Type B pancreatic cell (in vitro differentiated cells): ENCODE measurements at regions not wholly inside any gene's neighbourhood (a gene's known extent, or its start where the extent isn't known, plus 50 kb on each side); places are given as distances from the start of the nearest gene placed in this dataset.
"Not testable (repeated sequence)": the region's sequence is repeated elsewhere in the genome, so short reads cannot be mapped to it uniquely, and the experiment has no call there.

Source experiments
- DNase-seq: peaks from one replicate; pipeline ENCODE4 v3.0.0; 2021; ENCODE audit warnings: mixed read lengths; ENCODE audit not compliant: unreplicated experiment; ENCODE audit errors: extremely low spot score
- H3K27ac Mint-ChIP-seq: 2 replicates; pipeline ENCODE4 v1.8.0; 2021; ENCODE audit warnings: mild to moderate bottlenecking, mixed read lengths
- H3K27me3 Mint-ChIP-seq: 2 replicates; pipeline ENCODE4 v1.8.0; 2021; ENCODE audit warnings: mixed read lengths
- H3K36me3 Mint-ChIP-seq: 2 replicates; pipeline ENCODE4 v1.8.0; 2021; ENCODE audit warnings: mixed read lengths
- H3K4me1 Mint-ChIP-seq: one replicate; pipeline ENCODE4 v1.8.0; 2021; ENCODE audit warnings: mixed read lengths; ENCODE audit not compliant: unreplicated experiment
- H3K4me3 Mint-ChIP-seq: 2 replicates; pipeline ENCODE4 v1.8.0; 2021; ENCODE audit warnings: mild to moderate bottlenecking, mixed read lengths
- H3K9me3 Mint-ChIP-seq: 2 replicates; pipeline ENCODE4 v1.8.0; 2021; ENCODE audit warnings: mixed read lengths
- TF ChIP-seq, protein P1 (sequence below): fragments of 200-600 bp; sonication (generic); conservative IDR thresholded peaks from 2 replicates; pipeline ENCODE4 v1.5.0; 2021; ENCODE audit warnings: antibody characterized with exemption, mild to moderate bottlenecking

DNA sequence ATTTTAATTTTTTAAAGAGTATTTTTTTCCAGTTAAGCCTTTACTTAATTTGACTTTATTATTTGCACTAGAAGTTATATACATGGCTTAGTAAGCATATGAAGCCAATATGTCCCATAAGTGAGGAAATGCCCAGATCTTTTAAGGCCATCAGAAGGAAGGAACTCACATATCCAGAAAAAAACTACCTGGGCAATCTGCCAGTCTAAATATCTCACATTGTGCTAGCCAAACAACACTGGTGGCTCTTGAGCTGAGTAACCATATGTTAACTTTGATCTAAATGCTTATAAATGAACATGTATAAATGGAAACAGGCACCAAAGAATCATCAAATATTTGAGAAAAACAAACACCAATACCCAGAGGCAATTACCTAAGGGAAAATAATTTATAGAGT lies 138.6 kb upstream of the APOOL start:
- TF ChIP-seq, protein P1, sequence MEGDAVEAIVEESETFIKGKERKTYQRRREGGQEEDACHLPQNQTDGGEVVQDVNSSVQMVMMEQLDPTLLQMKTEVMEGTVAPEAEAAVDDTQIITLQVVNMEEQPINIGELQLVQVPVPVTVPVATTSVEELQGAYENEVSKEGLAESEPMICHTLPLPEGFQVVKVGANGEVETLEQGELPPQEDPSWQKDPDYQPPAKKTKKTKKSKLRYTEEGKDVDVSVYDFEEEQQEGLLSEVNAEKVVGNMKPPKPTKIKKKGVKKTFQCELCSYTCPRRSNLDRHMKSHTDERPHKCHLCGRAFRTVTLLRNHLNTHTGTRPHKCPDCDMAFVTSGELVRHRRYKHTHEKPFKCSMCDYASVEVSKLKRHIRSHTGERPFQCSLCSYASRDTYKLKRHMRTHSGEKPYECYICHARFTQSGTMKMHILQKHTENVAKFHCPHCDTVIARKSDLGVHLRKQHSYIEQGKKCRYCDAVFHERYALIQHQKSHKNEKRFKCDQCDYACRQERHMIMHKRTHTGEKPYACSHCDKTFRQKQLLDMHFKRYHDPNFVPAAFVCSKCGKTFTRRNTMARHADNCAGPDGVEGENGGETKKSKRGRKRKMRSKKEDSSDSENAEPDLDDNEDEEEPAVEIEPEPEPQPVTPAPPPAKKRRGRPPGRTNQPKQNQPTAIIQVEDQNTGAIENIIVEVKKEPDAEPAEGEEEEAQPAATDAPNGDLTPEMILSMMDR, result no peak
- Mint-ChIP-seq H3K27ac (no peak overlapping the region), H3K9me3 (no peaks in the 10 kb centered on the region), H3K36me3 (no peaks in the 10 kb centered on the region), H3K4me3 (no peak overlapping the region), H3K4me1 (no peaks in the 10 kb centered on the region), H3K27me3 (no peaks in the 10 kb centered on the region)
- DNase-seq, result no peak

DNA sequence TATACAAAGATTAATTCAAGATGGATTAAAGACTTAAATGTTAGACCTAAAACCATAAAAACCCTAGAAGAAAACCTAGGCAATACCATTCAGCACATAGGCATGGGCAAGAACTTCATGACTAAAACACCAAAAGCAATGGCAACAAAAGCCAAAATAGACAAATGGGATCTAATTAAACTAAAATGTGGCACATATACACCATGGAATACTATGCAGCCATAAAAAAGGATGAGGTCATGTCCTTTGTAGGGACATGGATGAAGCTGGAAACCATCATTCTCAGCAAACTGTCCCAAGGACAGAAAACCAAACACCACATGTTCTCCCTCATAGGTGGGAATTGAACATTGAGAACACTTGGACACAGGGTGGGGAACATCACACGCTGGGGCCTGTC lies 133.4 kb upstream of the APOOL start:
- H3K4me3 Mint-ChIP-seq, H3K36me3 Mint-ChIP-seq, H3K4me1 Mint-ChIP-seq, H3K9me3 Mint-ChIP-seq, H3K27me3 Mint-ChIP-seq, H3K27ac Mint-ChIP-seq, DNase-seq: not testable (repeated sequence)

DNA sequence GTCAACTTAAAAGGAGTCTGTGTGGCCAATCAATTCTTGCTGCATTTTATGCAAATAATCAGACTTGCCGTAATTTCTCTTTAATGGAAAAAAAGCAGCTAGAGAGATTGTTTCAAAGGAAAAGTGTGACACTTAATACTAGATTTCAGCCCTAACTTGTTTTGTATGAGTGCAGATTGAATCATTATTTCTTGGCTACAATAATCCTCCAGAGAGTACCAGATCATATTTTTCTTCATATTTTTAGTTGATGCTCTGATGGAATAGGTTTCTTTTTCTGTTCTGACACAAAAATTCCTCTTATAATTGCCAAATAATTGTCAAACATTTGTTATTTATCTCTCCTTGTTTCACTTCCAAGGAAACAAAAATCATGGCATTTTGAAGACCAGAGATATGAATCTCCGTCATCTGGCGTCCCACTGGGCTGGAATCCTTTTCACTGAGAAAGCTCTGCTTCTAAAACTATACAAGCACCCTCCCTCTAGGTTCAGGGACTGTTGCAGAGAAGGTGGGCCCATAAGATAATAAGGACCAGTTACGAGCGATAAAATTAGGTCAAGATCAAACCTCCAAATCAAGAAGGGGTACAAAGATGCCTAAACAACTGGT lies 131.4 kb upstream of the APOOL start:
- not testable (repeated sequence) for H3K27ac Mint-ChIP-seq, H3K9me3 Mint-ChIP-seq, H3K27me3 Mint-ChIP-seq, H3K36me3 Mint-ChIP-seq, H3K4me3 Mint-ChIP-seq, H3K4me1 Mint-ChIP-seq, DNase-seq

GRCh38 chrX:84873176-84873575 lies 130.5 kb upstream of the APOOL start:
- Mint-ChIP-seq H3K4me3 (no peak overlapping the region), H3K36me3 (no peaks in the 10 kb centered on the region)

GRCh38 chrX:84876876-84877275 lies 126.8 kb upstream of the APOOL start:
- DNase-seq, result no peak
- Mint-ChIP-seq H3K4me3 (no peak overlapping the region), H3K27ac (no peak overlapping the region), H3K36me3 (no peaks in the 10 kb centered on the region), H3K4me1 (no peaks in the 10 kb centered on the region), H3K27me3 (no peaks in the 10 kb centered on the region), H3K9me3 (no peaks in the 10 kb centered on the region)
- TF ChIP-seq, protein P1, result no peak

More at GRCh38 chrX:84873176-84873575, 130.5 kb upstream of the APOOL start:
- no peaks in the 10 kb centered on the region for H3K4me1 Mint-ChIP-seq
- H3K9me3 Mint-ChIP-seq, result no peaks in the 10 kb centered on the region
- H3K27ac Mint-ChIP-seq, result no peak overlapping the region
- DNase-seq, result no peak
- no peaks in the 10 kb centered on the region for H3K27me3 Mint-ChIP-seq
- TF ChIP-seq, protein P1, result no peak

GRCh38 chrX:84893897-84894296 lies 109.8 kb upstream of the APOOL start:
- Mint-ChIP-seq H3K36me3 (no peaks in the 10 kb centered on the region), H3K4me1 (no peaks in the 10 kb centered on the region), H3K9me3 (no peaks in the 10 kb centered on the region), H3K27me3 (no peaks in the 10 kb centered on the region), H3K4me3 (no peak overlapping the region), H3K27ac (no peak overlapping the region)
- DNase-seq, result no peak
- TF ChIP-seq, protein P1, result no peak
